HL-60 (cell line): ENCODE measurements at regions not wholly inside any gene's neighbourhood (a gene's known extent, or its start where the extent isn't known, plus 50 kb on each side); places are given as distances from the start of the nearest gene placed in this dataset.

Source experiments
- DNase-seq, 2 experiments: peaks; one replicate each; pipeline ENCODE4 v3.0.0-alpha.2; 2010 to 2020; ENCODE audit warnings: low read depth in 1 of 2, low spot score in 1 of 2
- H3K27ac ChIP-seq: fragments of 250-450 bp; sonication (Bioruptor Pico); replicated peaks from 2 replicates; pipeline ENCODE4 v1.5.1; 2020; ENCODE audit warnings: mild to moderate bottlenecking, moderate library complexity
- H3K27me3 ChIP-seq: fragments of 250-450 bp; sonication (Bioruptor Pico); 2 replicates; pipeline ENCODE4 v1.5.1; 2021; ENCODE audit warnings: mild to moderate bottlenecking, moderate library complexity; ENCODE audit not compliant: insufficient read depth, poor library complexity, severe bottlenecking
- H3K4me3 ChIP-seq: replicated peaks from 2 replicates; pipeline ENCODE4 v1.5.1; 2011; ENCODE audit warnings: mild to moderate bottlenecking, control low read depth, low read length; ENCODE audit not compliant: insufficient read depth
- CTCF ChIP-seq: IDR thresholded peaks from one replicate; pipeline ENCODE4 v1.5.1; 2011; ENCODE audit warnings: low read length, control low read depth, inconsistent platforms; ENCODE audit not compliant: insufficient read depth
- GABPA ChIP-seq: IDR thresholded peaks from 2 replicates; pipeline ENCODE4 v1.6.1; 2012; ENCODE audit warnings: low read depth
- POLR2AphosphoS5 ChIP-seq: IDR thresholded peaks from 2 replicates; pipeline ENCODE4 v1.6.1; 2012; ENCODE audit warnings: low read depth
- REST ChIP-seq: IDR thresholded peaks from 2 replicates; pipeline ENCODE4 v1.6.1; 2012; ENCODE audit warnings: low read depth; ENCODE audit not compliant: insufficient replicate concordance
- SPI1 ChIP-seq: IDR thresholded peaks from 2 replicates; pipeline ENCODE4 v1.6.1; 2012; ENCODE audit warnings: low read depth, mild to moderate bottlenecking, borderline replicate concordance

- H3K4me3 ChIP-seq = no peak overlapping the region
- TF ChIP-seq SPI1 (no peak), REST (no peak), CTCF (no peak), POLR2AphosphoS5 (no peak), GABPA (no peak)
- no peaks in the 10 kb centered on the region for H3K27me3 ChIP-seq
- H3K27ac ChIP-seq = no peak overlapping the region
- no peak for DNase-seq
These were observed 59.8 kb upstream of the TPM4 start for GRCh38 chr19:16016226-16017137.

- Histone ChIP-seq H3K27me3 (no peaks in the 10 kb centered on the region), H3K4me3 (no peak overlapping the region), H3K27ac (no peak overlapping the region)
- DNase-seq = no peak
- TF ChIP-seq REST (no peak), GABPA (no peak), CTCF (no peak), SPI1 (no peak), POLR2AphosphoS5 (no peak)
These were observed 59.2 kb upstream of the TPM4 start for GRCh38 chr19:16017138-16017490.

- no peak for DNase-seq
- H3K27me3 ChIP-seq = no peaks in the 10 kb centered on the region
- no peak overlapping the region for H3K4me3 ChIP-seq
- TF ChIP-seq REST (no peak), CTCF (no peak), POLR2AphosphoS5 (no peak), GABPA (no peak), SPI1 (no peak)
- H3K27ac ChIP-seq = no peak overlapping the region
These were observed 58.1 kb upstream of the TPM4 start for GRCh38 chr19:16018106-16018755.
